Activated CD4-positive, alpha-beta T cell treated with anti-CD3 and anti-CD28 coated beads, Interleukin-2, amount 10 ng/mL, durations not matched to agents 7 days and 5 days (primary cell): ENCODE measurements at regions not wholly inside any gene's neighbourhood (a gene's known extent, or its start where the extent isn't known, plus 50 kb on each side); places are given as distances from the start of the nearest gene placed in this dataset.

ENCODE experiments used
- CTCF ChIA-PET: fragments of 350-600 bp; sonication (Branson Sonifier 250); formaldehyde crosslinking; loops from one replicate; lab custom pipeline; 2021; ENCODE audit warnings: antibody characterized with exemption; lab: Charles Lee
- POLR2A ChIA-PET: fragments of 350-600 bp; sonication (Branson Sonifier 250); formaldehyde crosslinking; loops from one replicate; lab custom pipeline; 2021; ENCODE audit warnings: antibody characterized with exemption; lab: Charles Lee
- DNase-seq: peaks from one replicate; pipeline ENCODE4 v3.0.0-alpha.2; 2020
- H3K27ac Mint-ChIP-seq: one replicate; pipeline ENCODE4 v1.8.0; 2021; ENCODE audit warnings: mild to moderate bottlenecking, moderate library complexity, mixed read lengths
- H3K27me3 Mint-ChIP-seq: one replicate; pipeline ENCODE4 v1.8.0; 2021; ENCODE audit warnings: mixed read lengths
- H3K36me3 Mint-ChIP-seq: one replicate; pipeline ENCODE4 v1.8.0; 2021; ENCODE audit warnings: low read depth, mixed read lengths
- H3K4me1 Mint-ChIP-seq: one replicate; pipeline ENCODE4 v1.8.0; 2021; ENCODE audit warnings: mixed read lengths
- H3K4me3 Mint-ChIP-seq: one replicate; pipeline ENCODE4 v1.8.0; 2021; ENCODE audit warnings: mild to moderate bottlenecking, moderate library complexity, mixed read lengths
- H3K9me3 Mint-ChIP-seq: one replicate; pipeline ENCODE4 v1.8.0; 2021; ENCODE audit warnings: mixed read lengths

DNA sequence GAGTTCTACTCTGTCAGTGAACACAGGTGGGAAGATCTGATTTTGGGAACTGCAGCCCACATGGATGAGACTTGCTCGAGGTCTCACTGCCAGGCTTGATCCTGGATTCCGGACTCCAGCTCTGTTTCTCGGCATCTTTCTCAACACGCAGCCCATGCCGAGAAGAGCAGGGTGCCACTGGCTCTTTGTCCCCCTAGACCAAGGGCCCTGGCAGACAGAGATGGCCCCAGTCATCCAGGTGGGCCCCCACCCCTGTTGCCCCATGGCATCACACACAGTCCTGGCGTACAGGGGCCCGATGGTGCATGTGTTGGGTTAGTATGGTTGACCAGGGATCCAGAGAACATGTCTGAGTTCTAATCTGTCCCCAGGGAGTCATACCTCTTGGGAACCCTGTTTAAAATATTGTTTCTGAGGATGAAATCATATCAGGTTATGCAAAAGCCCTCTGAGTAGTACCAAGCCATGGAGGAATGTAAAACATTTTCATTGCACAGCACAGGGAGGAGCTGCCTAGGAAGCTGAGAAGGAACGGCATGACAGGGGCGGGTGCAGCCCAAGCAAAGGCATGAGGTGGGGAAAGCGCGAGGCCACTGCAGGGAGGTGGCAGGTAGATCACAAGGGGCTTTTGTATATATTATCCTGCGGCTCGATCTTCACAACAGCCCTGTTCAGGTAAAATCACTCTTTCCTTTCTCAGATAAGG lies 320.6 kb downstream of the UACA start:
- no peak overlapping the region for H3K4me3 Mint-ChIP-seq
- H3K9me3 Mint-ChIP-seq = no peaks in the 10 kb centered on the region
- H3K4me1 Mint-ChIP-seq = peaks cover 15% of the 10 kb centered on the region
- peaks cover 57% of the 10 kb centered on the region for H3K27me3 Mint-ChIP-seq
- no peak overlapping the region for H3K27ac Mint-ChIP-seq
- DNase-seq = no peak
- ChIA-PET CTCF (interaction anchor here (0.7 kb wide), 2 partner anchors 10 to 610 kb away, joined by 3 read pairs; no protein-coding TSS in a partner anchor), POLR2A (no interaction called here)
- H3K36me3 Mint-ChIP-seq = no peaks in the 10 kb centered on the region

DNA sequence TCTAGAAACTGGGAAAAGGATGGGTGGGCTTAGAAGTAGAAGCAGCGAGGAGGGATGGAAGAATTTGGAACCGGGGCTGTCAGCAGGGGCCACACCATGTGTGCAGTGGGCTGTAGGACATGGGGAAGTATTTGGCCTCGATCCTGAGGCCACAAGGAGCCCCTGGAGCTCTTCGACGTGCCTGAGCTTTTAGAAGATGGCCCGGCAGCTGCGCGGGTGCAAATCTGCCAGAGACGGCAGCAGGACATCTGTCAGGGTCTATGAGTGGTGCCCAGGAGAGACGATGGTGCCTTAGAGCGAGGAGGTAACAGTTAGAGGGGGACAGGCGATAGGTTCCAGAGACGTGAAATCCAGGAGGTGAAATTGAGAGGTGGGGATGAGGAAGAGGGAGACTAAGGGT lies 321.1 kb downstream of the UACA start:
- POLR2A ChIA-PET = no interaction called here
- CTCF ChIA-PET = no interaction called here
- H3K27ac Mint-ChIP-seq = no peak overlapping the region
- H3K36me3 Mint-ChIP-seq = no peaks in the 10 kb centered on the region
- no peak for DNase-seq
- H3K4me1 Mint-ChIP-seq = peaks cover 11% of the 10 kb centered on the region
- no peak overlapping the region for H3K4me3 Mint-ChIP-seq
- no peaks in the 10 kb centered on the region for H3K9me3 Mint-ChIP-seq
- peaks cover 51% of the 10 kb centered on the region for H3K27me3 Mint-ChIP-seq

DNA sequence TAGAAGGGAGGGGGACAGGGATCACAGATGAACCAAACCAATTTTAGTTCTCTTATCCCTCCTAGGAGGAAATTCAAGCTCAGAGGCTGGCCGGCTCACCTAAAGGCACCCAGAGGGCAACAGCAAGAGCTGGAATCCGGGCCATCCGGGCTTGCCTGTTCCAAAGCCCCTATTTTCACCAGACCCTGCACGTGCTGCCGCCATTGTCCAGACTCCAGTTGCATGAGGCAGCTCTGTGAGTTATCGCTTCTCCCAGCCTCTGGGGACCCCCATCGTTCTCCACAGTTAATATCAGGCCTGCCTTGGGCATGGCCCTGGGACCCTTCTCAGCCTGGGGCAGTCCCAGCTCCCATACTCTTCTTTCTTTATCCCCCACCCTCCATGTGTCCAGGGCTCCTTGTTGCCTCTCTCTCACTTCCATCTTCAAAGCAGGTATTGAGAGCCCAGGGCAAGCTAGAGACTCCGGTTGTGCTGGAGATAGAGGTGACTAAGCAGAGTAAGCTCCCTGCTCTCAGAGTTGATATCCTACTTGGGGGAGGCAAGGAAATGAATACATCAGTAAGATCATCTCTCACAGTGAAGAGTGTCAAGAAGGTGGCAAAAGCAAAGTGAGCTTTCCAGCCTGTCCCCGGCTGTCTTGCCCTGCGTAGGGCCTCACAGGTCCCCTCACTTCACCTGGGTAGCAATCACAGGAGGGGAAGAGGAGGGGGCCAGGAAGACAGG lies 322.8 kb downstream of the UACA start:
- Mint-ChIP-seq H3K9me3 (no peaks in the 10 kb centered on the region), H3K27me3 (peaks cover 43% of the 10 kb centered on the region), H3K4me1 (peaks cover 17% of the 10 kb centered on the region), H3K27ac (no peak overlapping the region), H3K4me3 (no peak overlapping the region), H3K36me3 (no peaks in the 10 kb centered on the region)
- POLR2A ChIA-PET = no interaction called here
- no peak for DNase-seq
- CTCF ChIA-PET = interaction anchor here (0.6 to 1.3 kb wide), 4 partner anchors 18 to 962 kb away, joined by 3 read pairs; no protein-coding TSS in a partner anchor

DNA sequence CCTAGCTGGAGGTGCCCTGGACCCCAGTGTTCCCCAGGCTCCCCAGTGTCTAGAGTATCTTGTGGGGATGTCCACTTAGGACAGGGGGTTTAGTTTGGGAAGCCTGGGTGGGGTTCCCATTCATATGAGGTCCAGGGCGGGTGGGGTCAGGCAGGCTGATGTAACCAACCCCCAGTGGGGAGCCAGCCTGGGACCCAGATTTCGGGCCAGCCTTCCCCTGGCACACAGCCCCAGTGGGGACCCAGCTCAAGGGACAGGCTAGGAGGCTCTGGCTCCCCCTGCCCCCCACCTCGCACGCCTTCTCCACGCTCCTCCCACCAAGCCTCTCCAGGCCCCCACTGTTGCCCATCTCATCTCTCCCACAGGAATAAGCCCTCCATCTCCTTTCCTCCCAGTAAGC lies 323.5 kb downstream of the UACA start:
- no peak overlapping the region for H3K27ac Mint-ChIP-seq
- H3K4me3 Mint-ChIP-seq = no peak overlapping the region
- H3K9me3 Mint-ChIP-seq = no peaks in the 10 kb centered on the region
- ChIA-PET POLR2A (no interaction called here), CTCF (interaction anchor here (0.6 to 1.8 kb wide), 5 partner anchors 17 to 296 kb away, joined by 3 to 4 read pairs (median 3); no protein-coding TSS in a partner anchor)
- peaks cover 41% of the 10 kb centered on the region for H3K27me3 Mint-ChIP-seq
- peaks cover 24% of the 10 kb centered on the region for H3K4me1 Mint-ChIP-seq
- no peaks in the 10 kb centered on the region for H3K36me3 Mint-ChIP-seq
- no peak for DNase-seq

DNA sequence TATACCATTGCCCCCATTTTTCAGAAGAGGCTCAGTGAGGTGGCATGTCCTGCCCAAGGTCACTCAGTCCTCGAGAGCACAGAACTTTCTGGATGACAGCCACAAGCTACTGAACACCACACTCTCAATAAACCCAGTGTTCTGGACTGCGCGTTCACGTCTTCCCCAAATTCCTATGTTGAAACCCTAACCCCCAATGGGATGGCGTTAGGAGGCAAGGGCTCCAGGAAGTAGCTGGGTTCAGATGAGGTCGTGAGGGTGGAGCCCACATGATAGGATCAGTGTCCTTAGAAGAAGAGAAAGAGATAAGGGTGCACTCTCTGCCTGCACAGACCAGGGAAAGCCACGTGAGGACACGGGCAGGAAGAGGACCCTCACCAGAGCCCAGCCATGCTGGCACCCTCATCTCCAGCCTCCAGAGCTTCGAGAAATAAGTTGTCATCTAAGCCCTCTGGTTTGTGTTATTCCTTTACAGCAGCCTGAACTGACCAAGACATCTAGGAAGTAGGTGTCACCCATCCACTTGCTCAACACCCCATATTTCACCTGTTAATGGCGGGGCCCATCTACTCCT lies 324.0 kb downstream of the UACA start:
- H3K36me3 Mint-ChIP-seq = no peaks in the 10 kb centered on the region
- H3K9me3 Mint-ChIP-seq = no peaks in the 10 kb centered on the region
- H3K4me3 Mint-ChIP-seq = no peak overlapping the region
- peaks cover 39% of the 10 kb centered on the region for H3K27me3 Mint-ChIP-seq
- H3K4me1 Mint-ChIP-seq = peaks cover 27% of the 10 kb centered on the region
- POLR2A ChIA-PET = no interaction called here
- H3K27ac Mint-ChIP-seq = no peak overlapping the region
- DNase-seq = no peak
- CTCF ChIA-PET = interaction anchor here (0.8 to 1.8 kb wide), 3 partner anchors 28 to 295 kb away, joined by 3 to 4 read pairs (median 3); no protein-coding TSS in a partner anchor

DNA sequence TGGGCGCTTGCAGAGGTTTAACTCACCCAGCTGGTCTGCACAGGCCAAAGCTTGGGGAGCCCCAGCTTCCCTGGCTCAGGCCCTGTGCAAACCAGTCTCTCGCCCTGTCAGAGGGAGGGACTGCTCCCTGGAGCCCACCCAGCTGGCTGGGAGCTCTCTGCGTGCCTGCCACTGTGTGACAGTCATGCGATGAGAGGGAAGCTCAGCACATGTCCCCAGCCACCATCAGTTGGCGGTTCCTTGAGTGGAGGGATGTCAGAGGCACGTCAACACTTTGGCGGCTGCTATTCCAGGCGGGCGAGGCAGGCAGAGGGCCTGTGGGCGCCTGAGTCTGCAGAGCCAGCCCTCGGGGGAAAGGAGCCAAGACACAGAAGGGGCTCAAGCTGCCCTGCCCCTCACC lies 324.6 kb downstream of the UACA start:
- POLR2A ChIA-PET = no interaction called here
- Mint-ChIP-seq H3K27ac (no peak overlapping the region), H3K4me3 (no peak overlapping the region), H3K36me3 (no peaks in the 10 kb centered on the region), H3K4me1 (peaks cover 27% of the 10 kb centered on the region), H3K27me3 (peaks cover 35% of the 10 kb centered on the region), H3K9me3 (no peaks in the 10 kb centered on the region)
- DNase-seq = no peak
- CTCF ChIA-PET = interaction anchor here (0.8 to 1.8 kb wide), 2 partner anchors 28 to 66 kb away, joined by 3 to 4 read pairs; no protein-coding TSS in a partner anchor

DNA sequence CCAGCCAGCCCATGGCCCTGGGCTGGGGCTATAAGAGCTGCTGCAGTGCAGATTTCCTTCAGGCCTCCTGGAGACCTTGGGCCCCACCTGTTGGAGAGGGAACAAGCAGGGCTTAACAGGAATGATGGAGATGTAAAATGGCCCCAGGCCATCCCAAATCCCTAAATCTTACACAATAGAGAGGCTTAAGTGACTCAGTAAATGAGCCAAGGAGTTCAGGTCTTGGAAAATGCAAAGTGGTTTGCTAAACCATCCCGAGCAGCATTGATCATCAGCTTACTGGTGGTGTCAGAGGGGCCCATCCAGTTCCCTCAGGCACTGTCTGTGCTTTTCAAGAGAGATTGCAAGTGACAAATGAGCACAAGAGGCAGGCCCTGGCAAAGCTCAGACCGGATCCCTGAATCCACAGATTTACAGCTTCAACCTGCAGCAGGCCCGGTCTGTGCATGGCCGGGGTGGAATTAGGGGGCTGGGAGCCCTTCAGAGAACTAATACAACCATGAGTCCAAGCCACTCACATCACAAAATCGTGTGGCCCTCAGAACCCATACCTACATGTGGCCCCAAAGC lies 325.4 kb downstream of the UACA start:
- no peak overlapping the region for H3K27ac Mint-ChIP-seq

DNA sequence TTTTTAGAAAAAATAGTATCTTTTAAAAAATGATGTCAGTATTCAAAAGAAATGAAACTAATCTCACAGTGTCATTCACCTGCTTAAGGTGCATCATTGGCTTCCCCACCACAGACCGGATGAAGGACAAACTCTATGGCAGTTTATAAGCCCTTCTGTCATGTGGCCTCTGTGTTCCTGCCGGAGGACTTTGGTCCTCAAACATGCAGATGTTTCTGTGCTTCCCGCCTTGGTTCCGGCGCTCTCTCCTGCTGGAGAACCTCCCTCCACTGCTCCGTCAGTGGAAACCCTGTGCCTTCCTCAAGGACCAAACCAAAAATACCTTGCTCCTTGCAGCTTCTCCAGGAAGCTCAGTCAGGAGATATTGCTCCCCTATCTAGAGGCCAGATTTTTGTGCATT lies 326.3 kb downstream of the UACA start:
- Mint-ChIP-seq H3K4me1 (peaks cover 27% of the 10 kb centered on the region), H3K4me3 (no peak overlapping the region), H3K36me3 (no peaks in the 10 kb centered on the region), H3K27ac (no peak overlapping the region), H3K9me3 (no peaks in the 10 kb centered on the region), H3K27me3 (peaks cover 19% of the 10 kb centered on the region)
- POLR2A ChIA-PET = no interaction called here
- no peak for DNase-seq
- CTCF ChIA-PET = no interaction called here

More for the DNA sequence above, 325.4 kb downstream of the UACA start:
- Mint-ChIP-seq H3K27me3 (peaks cover 27% of the 10 kb centered on the region), H3K36me3 (no peaks in the 10 kb centered on the region), H3K9me3 (no peaks in the 10 kb centered on the region), H3K4me1 (peaks cover 27% of the 10 kb centered on the region), H3K4me3 (no peak overlapping the region)
- no peak for DNase-seq
- ChIA-PET POLR2A (no interaction called here), CTCF (interaction anchor here (1.8 kb wide), 1 partner anchor 29 kb away, joined by 4 read pairs; no protein-coding TSS in a partner anchor)

DNA sequence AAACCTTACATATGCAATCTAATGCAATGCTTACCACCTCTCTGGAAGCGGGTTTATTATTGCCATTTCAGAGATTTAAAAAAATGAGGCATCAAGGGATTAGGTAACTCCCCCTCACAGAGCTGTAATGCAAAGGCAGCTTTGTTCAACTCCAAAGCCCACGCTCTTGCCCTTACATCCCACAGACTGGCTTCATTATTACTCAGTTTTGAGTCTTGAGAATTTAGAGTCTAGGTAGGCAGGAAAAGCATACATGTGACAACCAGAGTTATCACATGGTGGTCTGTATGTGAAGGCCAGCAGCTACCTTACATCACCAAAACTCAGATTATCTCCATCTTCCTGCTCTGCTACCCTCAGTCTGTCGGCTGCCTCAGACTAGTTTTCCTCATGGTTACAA lies 326.9 kb downstream of the UACA start:
- ChIA-PET CTCF (interaction anchor here (0.5 to 1.7 kb wide), 3 partner anchors 10 to 255 kb away, joined by 4 to 5 read pairs (median 4); no protein-coding TSS in a partner anchor), POLR2A (no interaction called here)
- DNase-seq = no peak

DNA sequence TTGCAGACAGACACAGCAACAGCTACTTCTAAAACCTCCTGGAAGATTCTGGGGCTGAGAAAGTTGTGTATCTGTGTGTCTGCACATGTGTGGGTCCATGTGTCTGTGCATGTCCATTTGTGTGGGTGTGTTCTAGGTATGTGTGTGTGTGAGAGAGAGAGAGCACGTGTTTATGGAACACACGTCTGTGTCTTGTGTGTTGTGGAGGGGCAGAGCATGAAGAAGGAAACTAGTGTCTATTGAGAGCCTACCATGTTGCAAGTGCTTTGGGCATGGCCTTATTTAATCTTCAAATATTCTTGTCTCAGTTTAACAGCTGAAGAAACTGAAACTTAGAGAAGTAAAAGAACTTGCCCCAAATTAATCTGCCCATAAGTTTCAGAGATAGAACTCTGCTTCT lies 327.5 kb downstream of the UACA start:
- Mint-ChIP-seq H3K36me3 (no peaks in the 10 kb centered on the region), H3K27ac (peak overlapping the region; percentile 65), H3K4me3 (no peak overlapping the region), H3K27me3 (peaks cover 12% of the 10 kb centered on the region), H3K9me3 (no peaks in the 10 kb centered on the region), H3K4me1 (peaks cover 27% of the 10 kb centered on the region)
- ChIA-PET CTCF (interaction anchor here (1.0 to 1.7 kb wide), 2 partner anchors 11 to 12 kb away, joined by 4 read pairs; no protein-coding TSS in a partner anchor), POLR2A (no interaction called here)
- DNase-seq = no peak

More for the DNA sequence above, 326.9 kb downstream of the UACA start:
- Mint-ChIP-seq H3K4me3 (no peak overlapping the region), H3K9me3 (no peaks in the 10 kb centered on the region), H3K27ac (no peak overlapping the region), H3K27me3 (peaks cover 14% of the 10 kb centered on the region), H3K4me1 (peaks cover 27% of the 10 kb centered on the region), H3K36me3 (no peaks in the 10 kb centered on the region)

DNA sequence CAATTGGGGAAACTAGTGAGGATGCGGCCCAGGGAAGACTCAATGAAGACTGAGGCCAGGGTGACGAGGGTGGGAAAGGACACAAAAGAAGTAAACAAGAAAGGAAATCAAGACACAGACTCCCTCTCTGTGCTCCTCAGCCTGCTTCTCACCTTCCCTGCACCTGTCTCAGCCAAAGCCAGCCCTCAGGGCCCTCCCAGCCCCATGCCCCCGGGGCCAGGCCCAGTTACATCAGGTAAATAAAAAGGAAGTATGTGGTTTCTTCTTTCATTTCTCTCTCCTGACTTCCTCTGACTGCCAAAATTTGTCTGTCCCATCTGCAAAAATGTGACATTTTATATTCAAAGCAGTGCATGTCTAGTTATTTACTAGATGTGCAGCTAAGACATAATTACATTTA lies 328.0 kb downstream of the UACA start:
- Mint-ChIP-seq H3K4me3 (no peak overlapping the region), H3K9me3 (no peaks in the 10 kb centered on the region), H3K27me3 (peaks cover 8% of the 10 kb centered on the region), H3K4me1 (peaks cover 27% of the 10 kb centered on the region), H3K36me3 (no peaks in the 10 kb centered on the region), H3K27ac (peak overlapping the region; percentile 65)
- ChIA-PET CTCF (interaction anchor here (1.7 kb wide), 1 partner anchor 11 kb away, joined by 4 read pairs; no protein-coding TSS in a partner anchor), POLR2A (no interaction called here)
- peak; percentile 14 for DNase-seq

DNA sequence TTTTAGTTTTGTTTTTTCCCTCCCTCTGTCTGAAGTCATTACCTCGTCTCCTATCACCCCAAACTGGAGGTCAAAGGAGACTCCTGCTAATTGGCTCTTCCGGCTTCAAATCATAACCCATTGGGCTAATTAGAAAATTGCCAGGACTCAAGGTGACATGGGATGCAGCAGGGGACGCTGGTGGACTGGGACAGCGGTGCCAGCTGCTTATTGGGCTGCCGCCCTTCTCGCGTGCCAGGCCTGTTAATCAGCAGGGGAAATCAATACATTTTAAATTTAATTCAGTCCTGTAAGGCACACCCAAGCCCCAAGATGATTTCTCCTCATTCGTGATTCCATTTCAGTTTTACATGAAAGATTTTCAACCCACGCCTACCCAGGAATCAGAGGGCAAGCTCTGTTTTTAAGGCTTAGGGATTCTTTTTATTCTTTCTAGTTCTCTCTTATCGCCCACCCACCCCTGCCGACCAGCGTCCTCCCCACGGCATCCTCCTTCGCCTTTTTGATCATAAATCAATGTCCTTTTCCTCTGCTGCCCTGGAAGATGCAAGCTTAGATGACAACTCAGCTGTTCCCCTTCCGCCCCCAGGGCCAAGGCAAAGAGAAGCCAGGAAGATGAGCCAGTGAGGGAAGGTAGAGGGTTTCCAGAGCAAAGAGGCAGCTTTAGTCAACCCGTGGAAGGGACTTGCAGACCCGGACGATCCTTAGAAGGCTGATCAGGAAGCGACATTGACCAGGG lies 329.6 kb downstream of the UACA start:
- H3K27ac Mint-ChIP-seq = no peak overlapping the region
- peaks cover 8% of the 10 kb centered on the region for H3K9me3 Mint-ChIP-seq
- H3K27me3 Mint-ChIP-seq = peaks cover 3% of the 10 kb centered on the region
- H3K4me1 Mint-ChIP-seq = peaks cover 24% of the 10 kb centered on the region
- ChIA-PET POLR2A (no interaction called here), CTCF (interaction anchor here (1.2 to 1.6 kb wide), 2 partner anchors 11 to 12 kb away, joined by 3 to 5 read pairs; no protein-coding TSS in a partner anchor)
- peaks cover 6% of the 10 kb centered on the region for H3K36me3 Mint-ChIP-seq
- no peak overlapping the region for H3K4me3 Mint-ChIP-seq
- no peak for DNase-seq
